ENCODE measurements at regions not wholly inside any gene's neighbourhood (a gene's known extent, or its start where the extent isn't known, plus 50 kb on each side); places are given as distances from the start of the nearest gene placed in this dataset.

- peak in 1 of 2 donors; percentile 74 for DNase-seq (ENCODE audit: extremely low spot score in 2 of 2)
- intact Hi-C loops (cut with DNase I): no loop called here
- H3K9me3 ChIP-seq: no peaks in the 10 kb centered on the region
- H3K27me3 ChIP-seq: no peaks in the 10 kb centered on the region
- no peaks in the 10 kb centered on the region for H3K36me3 ChIP-seq
- TF ChIP-seq POLR2A (IDR thresholded peaks at IDR 0.05): no peak
- H3K27ac ChIP-seq: no peak overlapping the region
- H3K4me3 ChIP-seq: no peak overlapping the region
- H3K4me1 ChIP-seq: no peaks in the 10 kb centered on the region
These were observed 198.0 kb upstream of the MKI67 start for GRCh38 chr10:128324058-128324827.

DNA sequence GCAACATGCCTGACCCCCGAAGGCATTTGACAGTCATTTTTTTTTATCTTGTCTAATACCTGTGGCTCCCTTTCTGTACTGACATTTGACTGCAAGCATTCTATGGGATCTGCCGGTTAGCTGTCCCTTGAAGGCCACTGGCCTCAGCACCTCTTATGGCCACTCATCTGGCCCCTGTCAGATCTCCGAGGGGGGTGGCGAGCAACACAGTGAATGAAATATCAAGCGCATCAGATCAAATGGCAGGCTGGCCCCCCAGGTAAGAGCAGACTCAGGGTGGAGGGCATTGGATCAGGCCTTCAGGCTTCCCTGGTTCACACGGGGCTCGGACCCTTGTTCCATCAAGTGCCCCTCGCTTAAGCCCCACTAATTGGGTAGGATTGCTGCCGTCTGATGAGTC, 199.6 kb upstream of the MKI67 start:
- Histone ChIP-seq H3K4me1 (no peaks in the 10 kb centered on the region), H3K27ac (no peak overlapping the region), H3K36me3 (no peaks in the 10 kb centered on the region), H3K9me3 (no peaks in the 10 kb centered on the region), H3K27me3 (no peaks in the 10 kb centered on the region), H3K4me3 (no peak overlapping the region)
- intact Hi-C loops (cut with DNase I): no loop called here
- no peak for DNase-seq (ENCODE audit: extremely low spot score in 2 of 2)
- TF ChIP-seq CTCF (IDR thresholded peaks at IDR 0.05) (no peak), POLR2A (IDR thresholded peaks at IDR 0.05) (no peak)

GRCh38 chr10:128326251-128326650, 200.0 kb upstream of the MKI67 start:
- no peak for DNase-seq (ENCODE audit: extremely low spot score in 2 of 2)
- no peaks in the 10 kb centered on the region for H3K4me1 ChIP-seq
- no peaks in the 10 kb centered on the region for H3K36me3 ChIP-seq
- H3K4me3 ChIP-seq: no peak overlapping the region
- TF ChIP-seq POLR2A (IDR thresholded peaks at IDR 0.05): no peak
- no peak for TF ChIP-seq POLR2AphosphoS5 (IDR thresholded peaks at IDR 0.05; ENCODE audit: insufficient read depth in 1 of 2, low read depth in 1 of 2)
- no peak for TF ChIP-seq CTCF (IDR thresholded peaks at IDR 0.05)
- no peaks in the 10 kb centered on the region for H3K9me3 ChIP-seq
- H3K27me3 ChIP-seq: no peaks in the 10 kb centered on the region
- H3K27ac ChIP-seq: no peak overlapping the region
- intact Hi-C loops (cut with DNase I): no loop called here

GRCh38 chr10:128326851-128327250, 200.6 kb upstream of the MKI67 start:
- DNase-seq (ENCODE audit: extremely low spot score in 2 of 2): no peak
- no peaks in the 10 kb centered on the region for H3K4me1 ChIP-seq
- H3K27ac ChIP-seq: no peak overlapping the region
- intact Hi-C loops (cut with DNase I): no loop called here
- no peak for TF ChIP-seq POLR2AphosphoS5 (IDR thresholded peaks at IDR 0.05; ENCODE audit: insufficient read depth in 1 of 2, low read depth in 1 of 2)
- TF ChIP-seq POLR2A (IDR thresholded peaks at IDR 0.05): no peak
- TF ChIP-seq CTCF (IDR thresholded peaks at IDR 0.05): no peak
- H3K36me3 ChIP-seq: no peaks in the 10 kb centered on the region
- no peaks in the 10 kb centered on the region for H3K27me3 ChIP-seq
- no peaks in the 10 kb centered on the region for H3K9me3 ChIP-seq
- H3K4me3 ChIP-seq: no peak overlapping the region

DNA sequence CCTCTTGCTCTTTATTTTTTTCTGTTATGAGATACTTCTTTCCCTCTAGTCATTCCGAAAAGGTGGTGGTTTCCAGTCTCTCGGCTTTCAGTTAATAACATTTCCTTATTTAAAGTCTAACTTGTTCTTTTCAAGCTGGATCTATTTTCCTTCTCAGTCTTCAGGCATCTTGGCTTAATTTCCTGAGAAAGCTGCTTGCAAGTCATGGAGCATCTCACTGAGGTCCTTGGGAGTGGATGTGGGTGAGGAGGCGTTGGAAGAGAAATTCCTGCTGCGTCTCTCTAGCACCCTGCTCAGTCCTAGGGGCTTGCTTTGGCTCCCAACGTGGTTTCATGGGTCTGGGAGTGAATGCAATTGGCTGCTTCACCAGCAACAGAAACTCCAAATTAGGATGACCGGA, 210.2 kb upstream of the MKI67 start:
- no peaks in the 10 kb centered on the region for H3K27me3 ChIP-seq
- DNase-seq (ENCODE audit: extremely low spot score in 2 of 2): no peak
- H3K36me3 ChIP-seq: no peaks in the 10 kb centered on the region
- no peaks in the 10 kb centered on the region for H3K4me1 ChIP-seq
- intact Hi-C loops (cut with DNase I): no loop called here
- H3K4me3 ChIP-seq: no peak overlapping the region
- TF ChIP-seq CTCF (IDR thresholded peaks at IDR 0.05) (no peak), POLR2AphosphoS5 (IDR thresholded peaks at IDR 0.05; ENCODE audit: insufficient read depth in 1 of 2, low read depth in 1 of 2) (no peak), POLR2A (IDR thresholded peaks at IDR 0.05) (no peak)
- H3K9me3 ChIP-seq: no peaks in the 10 kb centered on the region
- no peak overlapping the region for H3K27ac ChIP-seq
